ENCODE measurements at regions not wholly inside any gene's neighbourhood (a gene's known extent, or its start where the extent isn't known, plus 50 kb on each side); places are given as distances from the start of the nearest gene placed in this dataset.
A peak's percentile ranks its signal among the peaks of the same experiment; 100 is the strongest.

DNA sequence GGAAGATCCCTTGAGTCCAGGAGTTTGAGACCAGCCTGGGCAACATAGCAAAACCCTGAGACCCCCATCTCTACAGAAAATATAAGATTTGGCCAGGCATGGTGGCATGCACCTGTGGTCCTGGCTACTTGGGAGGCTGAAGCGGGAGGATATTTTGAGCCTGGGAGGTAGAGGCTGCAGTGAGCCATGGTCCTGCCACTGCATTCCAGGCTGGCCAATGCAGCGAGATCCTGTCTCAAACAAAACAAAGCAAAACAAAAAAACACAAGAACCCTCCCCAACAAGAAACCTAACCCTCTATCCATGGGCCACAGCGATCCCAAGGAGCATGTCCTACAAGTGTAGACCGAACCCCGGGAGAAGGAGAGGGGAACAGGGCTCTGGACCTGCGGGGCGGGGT, 133.3 kb downstream of the MGAT5B start:
- Mint-ChIP-seq H3K27ac (no peak overlapping the region), H3K4me1 (ENCODE audit: low read depth) (peaks cover 30% of the 10 kb centered on the region), H3K27me3 (ENCODE audit: low read depth) (no peaks in the 10 kb centered on the region), H3K36me3 (ENCODE audit: low read depth) (no peaks in the 10 kb centered on the region), H3K4me3 (no peak overlapping the region), H3K9me3 (no peaks in the 10 kb centered on the region)
- no peak for DNase-seq
- CTCF ChIA-PET = no interaction called here
- intact Hi-C loops (cut with micrococcal nuclease) = no loop called here

DNA sequence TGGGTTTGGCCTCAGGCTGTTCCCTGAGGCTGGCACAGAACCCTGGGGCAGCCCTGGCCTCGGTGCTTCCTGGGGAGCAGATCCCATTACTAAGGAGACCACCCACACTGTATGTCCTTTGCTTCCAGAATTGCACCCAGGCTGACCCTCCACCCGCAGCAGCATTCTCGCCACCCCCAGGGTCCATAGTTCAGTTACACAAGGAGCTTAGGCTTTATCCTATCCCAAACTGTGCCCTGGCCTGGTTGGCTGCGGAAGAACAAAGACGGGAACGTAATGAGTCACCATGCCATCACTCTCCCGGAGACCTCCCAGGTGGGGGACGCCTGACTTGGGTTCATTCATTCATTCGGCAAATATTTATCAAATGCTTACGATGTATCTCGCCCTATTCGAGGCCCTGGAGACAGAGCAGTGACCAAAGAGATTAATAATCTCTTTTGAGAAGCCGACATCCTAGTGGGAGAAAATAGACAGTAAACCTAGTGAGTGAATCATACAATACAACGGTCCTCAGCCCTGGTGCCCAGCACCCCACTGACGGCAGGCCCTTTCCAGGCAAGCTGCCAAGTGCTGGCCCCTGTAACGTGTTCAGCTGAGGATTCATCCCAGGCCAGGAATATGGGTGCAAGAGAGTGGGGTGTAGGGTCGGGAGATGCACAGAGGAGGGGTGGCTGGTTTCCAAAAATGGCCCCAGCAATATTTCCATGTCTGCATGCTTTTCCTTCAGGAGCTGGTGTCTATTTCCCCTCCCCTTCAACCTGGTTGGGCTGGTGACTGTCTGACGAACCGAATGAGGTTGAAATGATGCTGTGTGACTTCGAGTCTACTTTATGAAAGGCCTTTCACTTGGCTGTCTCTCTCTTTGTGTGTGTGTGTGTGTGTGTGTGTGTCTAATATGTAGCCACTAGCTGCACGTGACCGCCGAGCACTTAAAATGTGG, 134.2 kb downstream of the MGAT5B start:
- no peak for DNase-seq
- no peaks in the 10 kb centered on the region for H3K36me3 Mint-ChIP-seq (ENCODE audit: low read depth)
- no peak overlapping the region for H3K4me3 Mint-ChIP-seq
- CTCF ChIA-PET = interaction anchor here (0.8 kb wide), 1 partner anchor 123 kb away, joined by 3 read pairs; no protein-coding TSS in a partner anchor
- intact Hi-C loops (cut with micrococcal nuclease) = no loop called here
- no peak overlapping the region for H3K27ac Mint-ChIP-seq
- no peaks in the 10 kb centered on the region for H3K27me3 Mint-ChIP-seq (ENCODE audit: low read depth)
- no peaks in the 10 kb centered on the region for H3K9me3 Mint-ChIP-seq
- H3K4me1 Mint-ChIP-seq (ENCODE audit: low read depth) = peaks cover 22% of the 10 kb centered on the region

DNA sequence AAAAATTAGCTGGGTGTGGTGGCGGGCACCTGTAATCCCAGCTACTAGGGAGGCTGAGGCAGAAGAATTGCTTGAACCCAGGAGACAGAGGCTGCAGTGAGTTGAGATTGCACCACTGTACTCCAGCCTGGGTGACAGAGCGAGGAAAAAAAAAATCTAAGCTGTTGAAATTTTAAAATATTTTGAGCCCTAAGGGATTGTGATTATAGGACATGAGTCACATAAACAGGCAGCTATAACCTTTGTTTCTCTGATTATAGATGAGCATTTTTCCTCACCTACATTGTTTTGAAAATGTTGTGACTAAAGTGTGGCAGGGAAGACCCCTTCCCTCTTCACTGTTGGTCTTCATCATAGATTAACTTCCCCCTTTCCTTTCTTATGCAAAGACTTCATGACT, 135.5 kb downstream of the MGAT5B start:
- Mint-ChIP-seq H3K36me3 (ENCODE audit: low read depth) (no peaks in the 10 kb centered on the region), H3K4me1 (ENCODE audit: low read depth) (peaks cover 9% of the 10 kb centered on the region), H3K9me3 (no peaks in the 10 kb centered on the region), H3K4me3 (no peak overlapping the region), H3K27ac (no peak overlapping the region), H3K27me3 (ENCODE audit: low read depth) (no peaks in the 10 kb centered on the region)
- intact Hi-C loops (cut with micrococcal nuclease) = no loop called here
- no peak for DNase-seq
- CTCF ChIA-PET = interaction anchor here (0.6 kb wide), 2 partner anchors 27 to 135 kb away, joined by 3 to 4 read pairs; no protein-coding TSS in a partner anchor

GRCh38 chr17:77006971-77007649, 133.7 kb upstream of the SEC14L1 start:
- Mint-ChIP-seq H3K36me3 (ENCODE audit: low read depth) (no peaks in the 10 kb centered on the region), H3K27ac (no peak overlapping the region), H3K9me3 (peaks cover 3% of the 10 kb centered on the region), H3K4me1 (ENCODE audit: low read depth) (no peaks in the 10 kb centered on the region), H3K4me3 (no peak overlapping the region), H3K27me3 (ENCODE audit: low read depth) (no peaks in the 10 kb centered on the region)
- no peak for DNase-seq
- intact Hi-C loops (cut with micrococcal nuclease) = no loop called here
- CTCF ChIA-PET = interaction anchor here (1.4 to 2.8 kb wide), 2 partner anchors 49 to 60 kb away, joined by 3 to 10 read pairs; no protein-coding TSS in a partner anchor

GRCh38 chr17:77009877-77010276, 130.9 kb upstream of the SEC14L1 start:
- no peak for DNase-seq
- no peaks in the 10 kb centered on the region for H3K36me3 Mint-ChIP-seq (ENCODE audit: low read depth)
- no peaks in the 10 kb centered on the region for H3K27me3 Mint-ChIP-seq (ENCODE audit: low read depth)
- H3K27ac Mint-ChIP-seq = no peak overlapping the region
- intact Hi-C loops (cut with micrococcal nuclease) = no loop called here
- H3K4me3 Mint-ChIP-seq = no peak overlapping the region
- CTCF ChIA-PET = interaction anchor here (1.3 kb wide), 1 partner anchor 47 kb away, joined by 5 read pairs; no protein-coding TSS in a partner anchor
- H3K4me1 Mint-ChIP-seq (ENCODE audit: low read depth) = no peaks in the 10 kb centered on the region
- H3K9me3 Mint-ChIP-seq = peaks cover 3% of the 10 kb centered on the region

DNA sequence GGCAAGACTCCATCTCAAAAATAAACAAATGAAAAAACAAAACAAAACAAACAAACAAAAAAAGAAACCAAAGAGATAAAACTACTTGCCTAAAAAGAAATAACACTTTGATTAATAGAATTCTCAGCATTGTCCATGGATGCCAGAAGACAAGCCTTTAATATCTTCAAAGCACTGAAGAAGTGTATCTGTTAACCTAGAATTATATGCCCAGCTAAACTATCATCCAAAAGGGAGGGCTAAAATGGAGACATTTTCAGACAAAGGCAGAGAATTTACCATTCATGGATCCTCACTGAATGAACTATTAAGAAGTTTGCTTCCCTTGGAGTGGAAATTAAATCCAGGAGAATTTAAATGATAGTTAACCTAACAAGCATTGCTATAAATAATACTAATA, 130.1 kb upstream of the SEC14L1 start:
- H3K36me3 Mint-ChIP-seq (ENCODE audit: low read depth) = no peaks in the 10 kb centered on the region
- intact Hi-C loops (cut with micrococcal nuclease) = loop anchor here (1.0 kb wide), 2 partner anchors 46 to 237 kb away; no protein-coding TSS in a partner anchor
- CTCF ChIA-PET = interaction anchor here (1.3 kb wide), 1 partner anchor 46 kb away, joined by 5 read pairs; no protein-coding TSS in a partner anchor
- H3K9me3 Mint-ChIP-seq = peaks cover 3% of the 10 kb centered on the region
- no peaks in the 10 kb centered on the region for H3K27me3 Mint-ChIP-seq (ENCODE audit: low read depth)
- DNase-seq = no peak
- H3K27ac Mint-ChIP-seq = no peak overlapping the region
- no peaks in the 10 kb centered on the region for H3K4me1 Mint-ChIP-seq (ENCODE audit: low read depth)
- H3K4me3 Mint-ChIP-seq = no peak overlapping the region

DNA sequence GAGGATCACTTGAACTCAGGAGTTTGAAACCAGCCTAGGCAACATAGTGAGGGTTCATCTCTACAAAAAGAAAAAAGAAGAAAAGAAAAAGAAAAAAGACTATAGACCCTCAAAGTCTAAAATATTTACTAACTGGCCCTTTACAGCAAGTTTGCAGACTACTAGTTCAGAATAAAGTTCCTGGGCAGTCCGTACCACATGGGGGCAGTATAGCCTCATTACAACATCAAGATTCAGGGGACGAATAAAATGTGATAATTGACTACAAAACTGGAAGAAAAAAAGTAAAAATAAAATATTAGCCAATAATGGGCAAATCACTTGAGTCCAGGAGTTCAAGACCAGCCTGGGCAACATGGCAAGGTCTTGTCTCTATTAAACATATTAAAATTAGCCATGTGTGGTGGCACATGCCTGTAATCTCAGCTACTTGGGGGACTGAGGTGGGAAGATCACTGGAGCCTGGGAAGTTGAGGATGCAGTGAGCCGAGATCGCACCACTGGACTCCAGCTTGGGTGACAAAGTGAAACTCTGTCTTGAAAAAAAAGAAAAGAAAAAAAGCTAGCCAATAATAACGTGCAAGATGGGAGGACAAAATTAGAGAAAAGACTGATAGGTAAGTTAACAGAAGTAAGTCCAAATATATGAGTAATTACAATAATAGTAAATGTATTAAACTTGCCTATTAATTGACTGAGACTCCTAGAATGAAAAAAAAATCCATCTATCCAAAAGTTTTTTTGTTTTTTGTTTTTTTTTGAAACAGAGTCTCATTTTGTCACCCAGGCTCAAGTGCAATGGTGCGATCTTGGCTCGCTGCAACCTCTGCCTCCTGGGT, 129.4 kb upstream of the SEC14L1 start:
- H3K36me3 Mint-ChIP-seq (ENCODE audit: low read depth) = no peaks in the 10 kb centered on the region
- H3K4me1 Mint-ChIP-seq (ENCODE audit: low read depth) = no peaks in the 10 kb centered on the region
- DNase-seq = peak; percentile 79
- no peak overlapping the region for H3K27ac Mint-ChIP-seq
- CTCF ChIA-PET = interaction anchor here (0.7 to 1.5 kb wide), 4 partner anchors 11 to 46 kb away, joined by 4 to 10 read pairs (median 4); no protein-coding TSS in a partner anchor
- intact Hi-C loops (cut with micrococcal nuclease) = loop anchor here (1.0 kb wide), 2 partner anchors 45 to 236 kb away; no protein-coding TSS in a partner anchor
- H3K27me3 Mint-ChIP-seq (ENCODE audit: low read depth) = no peaks in the 10 kb centered on the region
- no peak overlapping the region for H3K4me3 Mint-ChIP-seq
- peaks cover 3% of the 10 kb centered on the region for H3K9me3 Mint-ChIP-seq

- CTCF ChIA-PET = interaction anchor here (0.7 to 1.0 kb wide), 2 partner anchors 49 to 150 kb away, joined by 3 to 4 read pairs; partner anchors contain the start of gene MGAT5B
- Mint-ChIP-seq H3K9me3 (peaks cover 2% of the 10 kb centered on the region), H3K36me3 (ENCODE audit: low read depth) (no peaks in the 10 kb centered on the region), H3K27ac (no peak overlapping the region), H3K27me3 (ENCODE audit: low read depth) (no peaks in the 10 kb centered on the region), H3K4me3 (no peak overlapping the region), H3K4me1 (ENCODE audit: low read depth) (no peaks in the 10 kb centered on the region)
- intact Hi-C loops (cut with micrococcal nuclease) = no loop called here
- DNase-seq = no peak
Measured at GRCh38 chr17:77018504-77018903, 122.3 kb upstream of the SEC14L1 start.

- H3K9me3 Mint-ChIP-seq = peaks cover 2% of the 10 kb centered on the region
- no peaks in the 10 kb centered on the region for H3K27me3 Mint-ChIP-seq (ENCODE audit: low read depth)
- no peaks in the 10 kb centered on the region for H3K36me3 Mint-ChIP-seq (ENCODE audit: low read depth)
- CTCF ChIA-PET = no interaction called here
- H3K27ac Mint-ChIP-seq = no peak overlapping the region
- intact Hi-C loops (cut with micrococcal nuclease) = no loop called here
- no peak for DNase-seq
- no peak overlapping the region for H3K4me3 Mint-ChIP-seq
- no peaks in the 10 kb centered on the region for H3K4me1 Mint-ChIP-seq (ENCODE audit: low read depth)
Measured at GRCh38 chr17:77019893-77020379, 120.8 kb upstream of the SEC14L1 start.

- no peaks in the 10 kb centered on the region for H3K27me3 Mint-ChIP-seq (ENCODE audit: low read depth)
- CTCF ChIA-PET = no interaction called here
Measured at GRCh38 chr17:77020973-77021372, 119.8 kb upstream of the SEC14L1 start.

DNA sequence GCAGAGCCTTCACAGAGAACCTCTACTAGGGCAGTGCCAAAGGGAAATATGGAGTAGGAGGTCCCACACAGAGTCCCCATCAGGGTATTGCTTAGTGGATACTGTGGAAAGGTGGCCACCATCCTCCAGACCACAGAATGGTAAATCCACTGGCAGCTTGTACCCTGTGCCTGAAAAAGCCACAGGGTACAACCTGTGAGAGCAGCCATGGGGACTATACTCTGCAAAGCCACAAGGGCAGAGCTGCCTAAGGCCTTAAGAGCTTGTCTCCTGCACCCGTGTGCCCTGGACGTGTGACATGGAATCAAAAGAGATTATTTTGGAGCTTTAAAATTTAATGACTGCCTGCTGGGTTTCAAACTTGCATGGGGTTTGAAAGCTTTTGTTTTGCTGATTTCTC, 118.0 kb upstream of the SEC14L1 start:
- DNase-seq = no peak
- no peaks in the 10 kb centered on the region for H3K36me3 Mint-ChIP-seq (ENCODE audit: low read depth)
- no peak overlapping the region for H3K4me3 Mint-ChIP-seq
- peaks cover 6% of the 10 kb centered on the region for H3K9me3 Mint-ChIP-seq
- no peaks in the 10 kb centered on the region for H3K27me3 Mint-ChIP-seq (ENCODE audit: low read depth)
- no peaks in the 10 kb centered on the region for H3K4me1 Mint-ChIP-seq (ENCODE audit: low read depth)
- CTCF ChIA-PET = interaction anchor here (1.6 to 1.8 kb wide), 2 partner anchors 11 to 33 kb away, joined by 4 read pairs; no protein-coding TSS in a partner anchor
- intact Hi-C loops (cut with micrococcal nuclease) = no loop called here
- no peak overlapping the region for H3K27ac Mint-ChIP-seq

More at GRCh38 chr17:77020973-77021372, 119.8 kb upstream of the SEC14L1 start:
- H3K4me3 Mint-ChIP-seq = no peak overlapping the region
- H3K27ac Mint-ChIP-seq = no peak overlapping the region
- intact Hi-C loops (cut with micrococcal nuclease) = no loop called here
- no peak for DNase-seq
- no peaks in the 10 kb centered on the region for H3K4me1 Mint-ChIP-seq (ENCODE audit: low read depth)
- peaks cover 2% of the 10 kb centered on the region for H3K9me3 Mint-ChIP-seq
- H3K36me3 Mint-ChIP-seq (ENCODE audit: low read depth) = no peaks in the 10 kb centered on the region
